NCI-H1048 (cell line): ENCODE measurements at regions not wholly inside any gene's neighbourhood (a gene's known extent, or its start where the extent isn't known, plus 50 kb on each side); places are given as distances from the start of the nearest gene placed in this dataset.

ENCODE experiments used
- DNase-seq: peaks from one replicate; lab custom pipeline; 2025; lab: John Stamatoyannopoulos, UW

GRCh38 chr6:14841901-14842421 is 403.9 kb upstream of the JARID2 start:
- no peak for DNase-seq

GRCh38 chr6:14844411-14844810 is 401.5 kb upstream of the JARID2 start:
- no peak for DNase-seq

GRCh38 chr6:14848019-14848418 is 397.9 kb upstream of the JARID2 start:
- DNase-seq, result no peak

GRCh38 chr6:14849185-14849584 is 396.7 kb upstream of the JARID2 start:
- DNase-seq, result no peak

- DNase-seq, result no peak
These were observed 394.6 kb upstream of the JARID2 start for GRCh38 chr6:14851281-14851680.

- DNase-seq, result no peak
These were observed 393.5 kb upstream of the JARID2 start for GRCh38 chr6:14852375-14852774.

GRCh38 chr6:14856177-14856576 is 389.7 kb upstream of the JARID2 start:
- no peak for DNase-seq

GRCh38 chr6:14857001-14857400 is 388.9 kb upstream of the JARID2 start:
- DNase-seq, result no peak

- no peak for DNase-seq
These were observed 388.4 kb upstream of the JARID2 start for GRCh38 chr6:14857501-14857900.

- no peak for DNase-seq
These were observed 387.1 kb upstream of the JARID2 start for GRCh38 chr6:14858808-14859207.

GRCh38 chr6:14860774-14861173 is 385.1 kb upstream of the JARID2 start:
- no peak for DNase-seq

GRCh38 chr6:14861491-14861943 is 384.4 kb upstream of the JARID2 start:
- no peak for DNase-seq

GRCh38 chr6:14862845-14863244 is 383.0 kb upstream of the JARID2 start:
- DNase-seq, result no peak

GRCh38 chr6:14863902-14864850 is 381.7 kb upstream of the JARID2 start:
- no peak for DNase-seq

GRCh38 chr6:14865531-14866100 is 380.3 kb upstream of the JARID2 start:
- no peak for DNase-seq

GRCh38 chr6:14867802-14868201 is 378.1 kb upstream of the JARID2 start:
- no peak for DNase-seq

- no peak for DNase-seq
These were observed 374.6 kb upstream of the JARID2 start for GRCh38 chr6:14871221-14871620.

- no peak for DNase-seq
These were observed 372.8 kb upstream of the JARID2 start for GRCh38 chr6:14873101-14873500.

GRCh38 chr6:14873781-14874441 is 372.0 kb upstream of the JARID2 start:
- no peak for DNase-seq

GRCh38 chr6:14874975-14875480 is 370.8 kb upstream of the JARID2 start:
- DNase-seq, result no peak

- DNase-seq, result no peak
These were observed 370.3 kb upstream of the JARID2 start for GRCh38 chr6:14875481-14876063.
